SU-DHL-6 (cell line): ENCODE measurements at regions not wholly inside any gene's neighbourhood (a gene's known extent, or its start where the extent isn't known, plus 50 kb on each side); places are given as distances from the start of the nearest gene placed in this dataset.

ENCODE experiments used
- CTCF ChIP-seq: fragments of 200-600 bp; sonication (generic); IDR thresholded peaks from one replicate; pipeline ENCODE4 v1.5.1; 2017; ENCODE audit warnings: antibody characterized with exemption, mild to moderate bottlenecking, low read length, moderate library complexity; ENCODE audit not compliant: insufficient read depth, poor library complexity, severe bottlenecking
- EZH2phosphoT487 ChIP-seq: fragments of 200-600 bp; sonication (generic), shearing (Covaris generic); conservative IDR thresholded peaks from 2 replicates; pipeline ENCODE4 v1.6.1; 2018; ENCODE audit warnings: mild to moderate bottlenecking, antibody characterized with exemption, low read length, moderate library complexity, mixed read lengths

DNA sequence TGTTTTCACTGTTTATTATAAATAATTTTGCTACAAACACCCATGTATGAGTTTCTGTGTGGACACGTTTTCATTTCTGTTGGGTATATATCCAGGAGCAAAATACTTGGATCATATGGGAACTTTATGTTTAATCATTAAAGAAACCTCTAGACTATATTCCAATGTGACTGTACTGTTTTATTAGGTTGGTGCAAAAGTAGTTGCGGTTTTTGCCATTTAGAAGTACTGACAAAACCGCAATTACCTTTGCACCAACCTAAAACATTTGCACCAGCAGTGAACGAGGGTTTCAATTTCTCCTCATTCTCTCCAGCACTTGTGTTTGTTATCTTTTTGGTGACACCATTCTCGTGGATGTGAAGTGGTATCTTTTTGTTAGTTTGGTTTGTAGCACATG is 565.0 kb downstream of the TRIML1 start:
- no peak for TF ChIP-seq CTCF
- no peak for TF ChIP-seq EZH2phosphoT487
